ENCODE measurements at regions not wholly inside any gene's neighbourhood (a gene's known extent, or its start where the extent isn't known, plus 50 kb on each side); places are given as distances from the start of the nearest gene placed in this dataset.

DNA sequence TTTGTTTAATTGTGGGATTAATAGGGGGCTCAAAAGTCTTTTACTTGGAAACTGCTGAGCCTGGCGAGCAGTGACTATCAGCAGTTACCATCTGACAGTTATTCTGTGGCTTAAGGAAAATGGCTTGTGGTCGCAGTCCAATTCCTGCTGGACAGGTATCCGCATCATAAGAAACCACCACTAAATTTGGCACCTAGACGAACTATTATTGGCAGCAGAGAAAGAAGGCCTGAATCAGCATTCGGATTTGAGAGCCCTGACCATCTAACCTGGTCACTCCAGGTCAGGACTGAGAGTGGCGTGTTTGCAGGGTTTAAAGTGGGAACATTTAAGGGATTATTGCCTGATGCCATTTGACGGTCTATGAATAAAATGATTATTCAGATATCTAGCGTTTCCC lies 146.4 kb downstream of the RPS12 start:
- Histone ChIP-seq H3K79me2 (ENCODE audit: insufficient read depth) (no peaks in the 10 kb centered on the region), H3K4me1 (ENCODE audit: control insufficient read depth in 1 of 2, insufficient read depth in 2 of 2, low read depth in 1 of 2, low read length in 1 of 2) (peaks cover 0 to 9% of the 10 kb centered on the region in 2 experiments; a peak in 2 of 4 replicates), H3K27me3 (ENCODE audit: insufficient read depth) (no peaks in the 10 kb centered on the region), H3K9me3 (no peaks in the 10 kb centered on the region), H3K4me3 (ENCODE audit: low read depth in 2 of 2, low read length in 1 of 2) (no peak overlapping the region), H2AFZ (ENCODE audit: low read depth) (no peak overlapping the region), H3K9me2 (no peaks in the 10 kb centered on the region), H3K4me2 (no peak overlapping the region), H3K9ac (no peak overlapping the region), H4K20me1 (ENCODE audit: insufficient read depth) (no peaks in the 10 kb centered on the region), H3K36me3 (replicated peaks in 1 of 2; ENCODE audit: control insufficient read depth in 1 of 2, insufficient read depth in 2 of 2, low read length in 1 of 2) (no peaks in the 10 kb centered on the region), H3F3A (replicated peaks; ENCODE audit: insufficient read depth) (peaks cover 7% of the 10 kb centered on the region), H3K27ac (ENCODE audit: low read depth in 2 of 2, low read length in 1 of 2) (no peak overlapping the region)
- no peak for DNase-seq
- POLR2A ChIA-PET, result no interaction called here
- TF ChIP-seq EP300 (IDR thresholded peaks at IDR 0.05; ENCODE audit: borderline replicate concordance in 1 of 2, low read depth in 1 of 2, low read length in 1 of 2) (no peak), FOSL2 (IDR thresholded peaks at IDR 0.05; ENCODE audit: borderline replicate concordance, low read depth) (no peak), POLR2AphosphoS5 (IDR thresholded peaks at IDR 0.05; ENCODE audit: low read depth, low read length) (no peak), TAF1 (IDR thresholded peaks at IDR 0.05; ENCODE audit: borderline replicate concordance, low read depth, low read length) (no peak), MXI1 (IDR thresholded peaks at IDR 0.05; ENCODE audit: low read depth, low read length) (no peak), ELF1 (IDR thresholded peaks at IDR 0.05) (no peak), EZH2phosphoT487 (IDR thresholded peaks at IDR 0.05; ENCODE audit: borderline replicate concordance, low read depth) (no peak), SIN3A (IDR thresholded peaks at IDR 0.05; ENCODE audit: borderline replicate concordance, low read depth, low read length) (no peak), GABPA (IDR thresholded peaks at IDR 0.05; ENCODE audit: low read depth) (no peak), REST (IDR thresholded peaks at IDR 0.05; ENCODE audit: low read depth, low read length) (no peak), NRF1 (IDR thresholded peaks at IDR 0.05; ENCODE audit: low read depth, low read length) (no peak), YY1 (IDR thresholded peaks at IDR 0.05; ENCODE audit: low read depth) (no peak), FOXM1 (IDR thresholded peaks at IDR 0.05; ENCODE audit: low read depth) (no peak)
- TF ChIP-seq, protein P1, sequence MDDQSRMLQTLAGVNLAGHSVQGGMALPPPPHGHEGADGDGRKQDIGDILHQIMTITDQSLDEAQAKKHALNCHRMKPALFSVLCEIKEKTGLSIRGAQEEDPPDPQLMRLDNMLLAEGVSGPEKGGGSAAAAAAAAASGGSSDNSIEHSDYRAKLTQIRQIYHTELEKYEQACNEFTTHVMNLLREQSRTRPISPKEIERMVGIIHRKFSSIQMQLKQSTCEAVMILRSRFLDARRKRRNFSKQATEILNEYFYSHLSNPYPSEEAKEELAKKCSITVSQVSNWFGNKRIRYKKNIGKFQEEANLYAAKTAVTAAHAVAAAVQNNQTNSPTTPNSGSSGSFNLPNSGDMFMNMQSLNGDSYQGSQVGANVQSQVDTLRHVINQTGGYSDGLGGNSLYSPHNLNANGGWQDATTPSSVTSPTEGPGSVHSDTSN (IDR thresholded peaks at IDR 0.05), result no peak
- CTCF ChIA-PET, result interaction anchor here (0.7 to 2.8 kb wide), 3 partner anchors 131 to 555 kb away, joined by 3 to 38 read pairs (median 15); no protein-coding TSS in a partner anchor
- WGBS (ENCODE audit: low lambda C conversion rate), result 73% methylated on average over 8 of the region's 8 CpGs

GRCh38 chr6:132961122-132961521 lies 146.8 kb downstream of the RPS12 start:
- H3K27ac ChIP-seq (ENCODE audit: low read depth in 2 of 2, low read length in 1 of 2), result no peak overlapping the region
- H3K4me1 ChIP-seq (ENCODE audit: control insufficient read depth in 1 of 2, insufficient read depth in 2 of 2, low read depth in 1 of 2, low read length in 1 of 2), result peaks cover 0 to 9% of the 10 kb centered on the region in 2 experiments; a peak in 2 of 4 replicates
- H3K9me2 ChIP-seq, result no peaks in the 10 kb centered on the region
- no peak for DNase-seq
- ChIA-PET CTCF (interaction anchor here (0.7 to 2.8 kb wide), 5 partner anchors 131 to 955 kb away, joined by 3 to 38 read pairs (median 3); no protein-coding TSS in a partner anchor), POLR2A (no interaction called here)
- H3K4me3 ChIP-seq (ENCODE audit: low read depth in 2 of 2, low read length in 1 of 2), result no peak overlapping the region
- H3K79me2 ChIP-seq (ENCODE audit: insufficient read depth), result no peaks in the 10 kb centered on the region
- no peaks in the 10 kb centered on the region for H4K20me1 ChIP-seq (ENCODE audit: insufficient read depth)
- H3K9ac ChIP-seq, result no peak overlapping the region
- H3F3A ChIP-seq (replicated peaks; ENCODE audit: insufficient read depth), result peaks cover 7% of the 10 kb centered on the region
- no peak for TF ChIP-seq GABPA (IDR thresholded peaks at IDR 0.05; ENCODE audit: low read depth)
- H2AFZ ChIP-seq (ENCODE audit: low read depth), result no peak overlapping the region
- H3K9me3 ChIP-seq, result no peaks in the 10 kb centered on the region
- WGBS (ENCODE audit: low lambda C conversion rate), result 49% methylated on average over 4 of the region's 4 CpGs
- H3K4me2 ChIP-seq, result no peak overlapping the region
- H3K36me3 ChIP-seq (replicated peaks in 1 of 2; ENCODE audit: control insufficient read depth in 1 of 2, insufficient read depth in 2 of 2, low read length in 1 of 2), result no peaks in the 10 kb centered on the region
- no peaks in the 10 kb centered on the region for H3K27me3 ChIP-seq (ENCODE audit: insufficient read depth)

All from SK-N-SH (cell line).